NT2/D1 (cell line): ENCODE measurements at regions not wholly inside any gene's neighbourhood (a gene's known extent, or its start where the extent isn't known, plus 50 kb on each side); places are given as distances from the start of the nearest gene placed in this dataset.

ENCODE experiments used
- DNase-seq: peaks from one replicate; pipeline ENCODE4 v3.0.0-alpha.2; 2011; ENCODE audit warnings: low read depth, low spot score
- H3K27me3 ChIP-seq: 2 replicates; pipeline ENCODE4 v1.6.0; 2011; ENCODE audit warnings: mild to moderate bottlenecking; ENCODE audit not compliant: insufficient read length, insufficient read depth
- H3K36me3 ChIP-seq: 2 replicates; pipeline ENCODE4 v1.6.1; 2011; ENCODE audit warnings: mild to moderate bottlenecking, low read length, mixed read lengths; ENCODE audit not compliant: insufficient read depth, insufficient read length
- H3K4me1 ChIP-seq: 2 replicates; pipeline ENCODE4 v1.5.1; 2011; ENCODE audit not compliant: insufficient read depth, insufficient read length
- H3K4me3 ChIP-seq: 2 replicates; pipeline ENCODE4 v1.5.1; 2011; ENCODE audit warnings: low read depth; ENCODE audit not compliant: insufficient read length
- H3K9ac ChIP-seq: 2 replicates; pipeline ENCODE4 v1.6.0; 2011; ENCODE audit warnings: low read depth; ENCODE audit not compliant: insufficient read length
- H3K9me3 ChIP-seq: 2 replicates; pipeline ENCODE4 v1.5.1; 2011; ENCODE audit warnings: mild to moderate bottlenecking, low read length; ENCODE audit not compliant: insufficient read depth
- SUZ12 ChIP-seq: IDR thresholded peaks from 2 replicates; pipeline ENCODE4 v1.6.1; 2011; ENCODE audit not compliant: insufficient read length, insufficient read depth; ENCODE audit errors: extremely low read depth
- YY1 ChIP-seq: IDR thresholded peaks from 2 replicates; pipeline ENCODE4 v1.6.1; 2011; ENCODE audit not compliant: insufficient read length, insufficient read depth
- ZNF274 ChIP-seq: IDR thresholded peaks from 2 replicates; pipeline ENCODE4 v1.6.1; 2011; ENCODE audit warnings: mild to moderate bottlenecking, low read depth, low read length

- Histone ChIP-seq H3K4me1 (no peaks in the 10 kb centered on the region), H3K4me3 (no peak overlapping the region), H3K9me3 (no peaks in the 10 kb centered on the region), H3K9ac (no peak overlapping the region), H3K27me3 (no peaks in the 10 kb centered on the region), H3K36me3 (no peaks in the 10 kb centered on the region)
- TF ChIP-seq ZNF274 (no peak), YY1 (no peak), SUZ12 (no peak)
- no peak for DNase-seq
Measured at GRCh38 chr6:10170816-10171215, 244.1 kb downstream of the TFAP2A start.

GRCh38 chr6:10166031-10166430 lies 248.8 kb downstream of the TFAP2A start:
- no peaks in the 10 kb centered on the region for H3K36me3 ChIP-seq
- H3K4me3 ChIP-seq, result no peak overlapping the region
- no peaks in the 10 kb centered on the region for H3K9me3 ChIP-seq
- no peak overlapping the region for H3K9ac ChIP-seq
- no peaks in the 10 kb centered on the region for H3K4me1 ChIP-seq
- no peak for TF ChIP-seq SUZ12
- TF ChIP-seq ZNF274, result no peak
- no peak for TF ChIP-seq YY1
- DNase-seq, result no peak
- no peaks in the 10 kb centered on the region for H3K27me3 ChIP-seq

- TF ChIP-seq SUZ12, result no peak
- TF ChIP-seq ZNF274, result no peak
- no peak for TF ChIP-seq YY1
Measured at GRCh38 chr6:10163203-10163962, 251.5 kb downstream of the TFAP2A start.

GRCh38 chr6:10156875-10157274 lies 258.0 kb downstream of the TFAP2A start:
- H3K36me3 ChIP-seq, result no peaks in the 10 kb centered on the region
- H3K9me3 ChIP-seq, result no peaks in the 10 kb centered on the region; the same call in 1 of the 2 replicates
- H3K27me3 ChIP-seq, result no peaks in the 10 kb centered on the region
- TF ChIP-seq ZNF274 (no peak), YY1 (no peak), SUZ12 (no peak)
- no peak overlapping the region for H3K4me3 ChIP-seq
- no peaks in the 10 kb centered on the region for H3K4me1 ChIP-seq
- H3K9ac ChIP-seq, result no peak overlapping the region
- no peak for DNase-seq

More at GRCh38 chr6:10163203-10163962, 251.5 kb downstream of the TFAP2A start:
- no peak for DNase-seq
- no peaks in the 10 kb centered on the region for H3K36me3 ChIP-seq
- H3K4me1 ChIP-seq, result no peaks in the 10 kb centered on the region
- no peaks in the 10 kb centered on the region for H3K27me3 ChIP-seq
- no peaks in the 10 kb centered on the region for H3K9me3 ChIP-seq
- H3K9ac ChIP-seq, result no peak overlapping the region
- no peak overlapping the region for H3K4me3 ChIP-seq

- DNase-seq, result no peak
- TF ChIP-seq YY1 (no peak), ZNF274 (no peak), SUZ12 (no peak)
- Histone ChIP-seq H3K9ac (no peak overlapping the region), H3K4me3 (no peak overlapping the region), H3K27me3 (no peaks in the 10 kb centered on the region), H3K36me3 (no peaks in the 10 kb centered on the region), H3K9me3 (no peaks in the 10 kb centered on the region; the same call in 1 of the 2 replicates), H3K4me1 (no peaks in the 10 kb centered on the region)
Measured at GRCh38 chr6:10154251-10154650, 260.6 kb downstream of the TFAP2A start.

- TF ChIP-seq SUZ12 (no peak), YY1 (no peak), ZNF274 (no peak)
- Histone ChIP-seq H3K4me3 (no peak overlapping the region), H3K9me3 (no peaks in the 10 kb centered on the region), H3K4me1 (no peaks in the 10 kb centered on the region), H3K9ac (no peak overlapping the region), H3K27me3 (no peaks in the 10 kb centered on the region), H3K36me3 (no peaks in the 10 kb centered on the region)
- no peak for DNase-seq
Measured at GRCh38 chr6:10151144-10151915, 263.5 kb downstream of the TFAP2A start.

GRCh38 chr6:10149603-10150002 lies 265.3 kb downstream of the TFAP2A start:
- no peak overlapping the region for H3K4me3 ChIP-seq
- H3K9me3 ChIP-seq, result no peaks in the 10 kb centered on the region
- no peaks in the 10 kb centered on the region for H3K36me3 ChIP-seq
- H3K4me1 ChIP-seq, result no peaks in the 10 kb centered on the region
- TF ChIP-seq SUZ12 (no peak), ZNF274 (no peak), YY1 (no peak)
- H3K9ac ChIP-seq, result no peak overlapping the region
- H3K27me3 ChIP-seq, result no peaks in the 10 kb centered on the region
- no peak for DNase-seq
